Loucy (cell line): ENCODE measurements at regions not wholly inside any gene's neighbourhood (a gene's known extent, or its start where the extent isn't known, plus 50 kb on each side); places are given as distances from the start of the nearest gene placed in this dataset.
A peak's percentile ranks its signal among the peaks of the same experiment; 100 is the strongest.

Source experiments
- H2AFZ ChIP-seq: fragments of 200-600 bp; sonication (generic); 2 replicates; pipeline ENCODE4 v1.6.0; 2016; ENCODE audit warnings: antibody characterized with exemption, mild to moderate bottlenecking, low read length, moderate library complexity
- H3F3A ChIP-seq: fragments of 200-600 bp; 2 replicates; pipeline ENCODE4 v1.6.0; 2016; ENCODE audit warnings: antibody characterized with exemption, low read depth, mild to moderate bottlenecking
- H3K27me3 ChIP-seq: fragments of 200-600 bp; sonication (generic); 2 replicates; pipeline ENCODE4 v1.6.1; 2014; ENCODE audit warnings: low read length, mild to moderate bottlenecking; ENCODE audit not compliant: insufficient read depth, poor library complexity, severe bottlenecking
- H3K36me3 ChIP-seq: fragments of 200-600 bp; sonication (generic); 2 replicates; pipeline ENCODE4 v1.6.1; 2016; ENCODE audit warnings: low read length; ENCODE audit not compliant: insufficient read depth
- H3K4me1 ChIP-seq: fragments of 200-600 bp; sonication (generic); 2 replicates; pipeline ENCODE4 v1.5.1; 2014; ENCODE audit warnings: low read length, mild to moderate bottlenecking; ENCODE audit not compliant: insufficient read depth, poor library complexity, severe bottlenecking
- H3K4me2 ChIP-seq: fragments of 200-600 bp; sonication (generic); 2 replicates; pipeline ENCODE4 v1.6.0; 2014; ENCODE audit warnings: antibody characterized with exemption, low read length, low read depth, mild to moderate bottlenecking; ENCODE audit not compliant: poor library complexity, severe bottlenecking
- H3K4me3 ChIP-seq: fragments of 200-600 bp; sonication (generic); 2 replicates; pipeline ENCODE4 v1.5.1; 2014; ENCODE audit warnings: low read length, mild to moderate bottlenecking, mixed read lengths; ENCODE audit not compliant: poor library complexity, severe bottlenecking
- H3K79me2 ChIP-seq: fragments of 200-600 bp; sonication (generic); 2 replicates; pipeline ENCODE4 v1.6.1; 2014; ENCODE audit warnings: low read length; ENCODE audit not compliant: insufficient read depth
- H3K9ac ChIP-seq: fragments of 200-600 bp; sonication (generic); 2 replicates; pipeline ENCODE4 v1.6.0; 2014; ENCODE audit warnings: mild to moderate bottlenecking, low read depth, low read length, moderate library complexity; ENCODE audit not compliant: poor library complexity, severe bottlenecking
- H3K9me2 ChIP-seq: fragments of 200-600 bp; sonication (generic); replicated peaks from 2 replicates; pipeline ENCODE4 v1.6.1; 2016; ENCODE audit warnings: low read depth, low read length, mixed read lengths
- H3K9me3 ChIP-seq: fragments of 200-600 bp; sonication (generic); 2 replicates; pipeline ENCODE4 v1.6.1; 2014; ENCODE audit warnings: mild to moderate bottlenecking, antibody characterized with exemption, low read length, low read depth; ENCODE audit not compliant: insufficient read depth
- H4K20me1 ChIP-seq: fragments of 200-600 bp; sonication (generic); 2 replicates; pipeline ENCODE4 v1.6.0; 2014; ENCODE audit warnings: antibody characterized with exemption, low read length, mild to moderate bottlenecking; ENCODE audit not compliant: insufficient read depth, poor library complexity, severe bottlenecking
- EZH2phosphoT487 ChIP-seq: fragments of 200-600 bp; IDR thresholded peaks from 2 replicates; pipeline ENCODE4 v1.6.1; 2018; ENCODE audit warnings: antibody characterized with exemption, mild to moderate bottlenecking, moderate library complexity, borderline replicate concordance
- TF ChIP-seq, protein P1 (sequence below): fragments of 200-600 bp; sonication (generic); conservative IDR thresholded peaks from 2 replicates; pipeline ENCODE4 v1.5.1; 2014; ENCODE audit warnings: mild to moderate bottlenecking, antibody characterized with exemption, low read length

DNA sequence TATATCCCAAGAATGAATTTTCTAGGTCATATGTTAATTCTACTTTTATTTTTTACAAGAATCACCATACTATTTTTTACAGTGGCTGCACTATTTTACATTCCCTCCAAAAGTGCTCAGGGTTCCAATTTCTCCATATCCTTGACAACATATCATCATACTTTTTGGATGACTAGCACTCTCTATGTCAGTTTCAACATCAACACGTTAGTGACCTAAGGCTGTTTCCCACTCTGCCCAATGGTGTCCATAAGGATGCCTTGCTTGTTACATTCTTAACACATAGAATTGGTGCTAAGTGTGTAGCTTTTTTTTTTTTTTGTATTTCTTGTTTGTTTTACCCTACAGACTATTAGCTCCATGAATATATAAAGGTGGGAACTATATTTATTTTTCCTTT, 175.4 kb downstream of the PCDH10 start:
- peaks cover 7% of the 10 kb centered on the region for H3K4me1 ChIP-seq
- no peak overlapping the region for H3K9ac ChIP-seq
- no peak overlapping the region for H3K4me3 ChIP-seq
- H3K79me2 ChIP-seq = no peaks in the 10 kb centered on the region
- H3K9me3 ChIP-seq = peaks cover 4% of the 10 kb centered on the region; the same call in 1 of the 2 replicates
- H3K27me3 ChIP-seq = no peaks in the 10 kb centered on the region
- H3K36me3 ChIP-seq = no peaks in the 10 kb centered on the region
- no peak for TF ChIP-seq EZH2phosphoT487
- TF ChIP-seq, protein P1, sequence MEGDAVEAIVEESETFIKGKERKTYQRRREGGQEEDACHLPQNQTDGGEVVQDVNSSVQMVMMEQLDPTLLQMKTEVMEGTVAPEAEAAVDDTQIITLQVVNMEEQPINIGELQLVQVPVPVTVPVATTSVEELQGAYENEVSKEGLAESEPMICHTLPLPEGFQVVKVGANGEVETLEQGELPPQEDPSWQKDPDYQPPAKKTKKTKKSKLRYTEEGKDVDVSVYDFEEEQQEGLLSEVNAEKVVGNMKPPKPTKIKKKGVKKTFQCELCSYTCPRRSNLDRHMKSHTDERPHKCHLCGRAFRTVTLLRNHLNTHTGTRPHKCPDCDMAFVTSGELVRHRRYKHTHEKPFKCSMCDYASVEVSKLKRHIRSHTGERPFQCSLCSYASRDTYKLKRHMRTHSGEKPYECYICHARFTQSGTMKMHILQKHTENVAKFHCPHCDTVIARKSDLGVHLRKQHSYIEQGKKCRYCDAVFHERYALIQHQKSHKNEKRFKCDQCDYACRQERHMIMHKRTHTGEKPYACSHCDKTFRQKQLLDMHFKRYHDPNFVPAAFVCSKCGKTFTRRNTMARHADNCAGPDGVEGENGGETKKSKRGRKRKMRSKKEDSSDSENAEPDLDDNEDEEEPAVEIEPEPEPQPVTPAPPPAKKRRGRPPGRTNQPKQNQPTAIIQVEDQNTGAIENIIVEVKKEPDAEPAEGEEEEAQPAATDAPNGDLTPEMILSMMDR = no peak
- H3K4me2 ChIP-seq = no peak overlapping the region
- H3K9me2 ChIP-seq = no peaks in the 10 kb centered on the region
- H2AFZ ChIP-seq = no peak overlapping the region
- H3F3A ChIP-seq = no peaks in the 10 kb centered on the region
- no peaks in the 10 kb centered on the region for H4K20me1 ChIP-seq

DNA sequence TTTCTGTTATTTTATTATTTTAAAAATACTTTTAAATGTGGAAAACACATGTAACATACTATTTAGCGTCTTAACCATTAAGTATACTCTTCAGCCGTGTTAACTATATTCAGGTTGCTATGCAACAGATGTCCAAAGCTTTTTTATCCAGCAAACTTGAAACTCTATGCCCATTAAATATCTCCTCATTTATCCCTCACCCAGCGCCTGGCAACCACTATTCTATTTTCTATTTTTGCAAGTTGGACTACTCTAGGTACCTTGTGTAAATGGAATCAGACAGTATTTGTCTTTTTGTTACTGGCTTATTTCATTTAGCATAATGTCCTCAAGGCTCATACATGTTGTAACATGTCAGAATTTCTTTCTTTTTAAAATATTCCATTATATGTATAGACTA, 174.6 kb downstream of the PCDH10 start:
- Histone ChIP-seq H2AFZ (no peak overlapping the region), H3K4me1 (peaks cover 7% of the 10 kb centered on the region), H3K9me3 (no peaks in the 10 kb centered on the region; the same call in 1 of the 2 replicates), H3F3A (no peaks in the 10 kb centered on the region), H4K20me1 (no peaks in the 10 kb centered on the region), H3K27me3 (no peaks in the 10 kb centered on the region), H3K4me3 (no peak overlapping the region), H3K4me2 (no peak overlapping the region), H3K9ac (no peak overlapping the region), H3K36me3 (no peaks in the 10 kb centered on the region), H3K79me2 (no peaks in the 10 kb centered on the region), H3K9me2 (no peaks in the 10 kb centered on the region)
- TF ChIP-seq, protein P1 = no peak
- TF ChIP-seq EZH2phosphoT487 = no peak

DNA sequence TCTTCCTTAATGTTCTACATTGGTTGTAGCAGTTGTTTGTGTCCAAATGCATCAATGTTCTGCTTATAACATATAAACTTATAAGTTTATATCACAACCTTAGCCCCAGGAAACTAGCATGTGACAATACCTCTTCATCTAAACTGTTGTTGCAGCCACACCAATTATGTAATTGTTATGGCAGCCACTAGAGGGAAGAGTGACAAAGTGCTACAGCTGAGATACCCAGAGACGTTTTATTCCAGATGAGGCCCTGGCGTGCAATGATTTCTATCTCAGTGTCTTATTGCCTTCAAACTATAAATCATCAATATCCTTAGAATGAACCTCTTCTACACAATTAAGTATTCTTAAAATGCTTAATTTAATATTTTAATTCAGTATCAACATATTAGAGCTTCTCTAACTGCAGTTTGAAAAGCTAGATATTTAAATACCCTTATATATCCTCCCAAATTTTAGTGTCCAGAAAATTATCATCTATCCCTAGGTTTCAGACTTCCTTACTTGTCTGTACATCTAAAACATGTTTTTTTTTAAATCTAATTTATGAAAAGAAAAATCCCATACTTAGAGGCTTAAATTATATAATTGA, 171.6 kb downstream of the PCDH10 start:
- no peaks in the 10 kb centered on the region for H3F3A ChIP-seq
- H3K79me2 ChIP-seq = no peaks in the 10 kb centered on the region
- no peaks in the 10 kb centered on the region for H3K27me3 ChIP-seq
- no peaks in the 10 kb centered on the region for H3K36me3 ChIP-seq
- H3K4me2 ChIP-seq = no peak overlapping the region
- no peaks in the 10 kb centered on the region for H4K20me1 ChIP-seq
- TF ChIP-seq EZH2phosphoT487 = no peak
- TF ChIP-seq, protein P1 = peak; percentile 75
- no peak overlapping the region for H2AFZ ChIP-seq
- H3K9me3 ChIP-seq = no peaks in the 10 kb centered on the region
- H3K4me1 ChIP-seq = no peaks in the 10 kb centered on the region
- no peak overlapping the region for H3K9ac ChIP-seq
- no peaks in the 10 kb centered on the region for H3K9me2 ChIP-seq
- no peak overlapping the region for H3K4me3 ChIP-seq
